MCF 10A (cell line): ENCODE measurements at regions not wholly inside any gene's neighbourhood (a gene's known extent, or its start where the extent isn't known, plus 50 kb on each side); places are given as distances from the start of the nearest gene placed in this dataset.

Experiments used
- BruUV-seq: library from RNA; stranded (reverse); fragments of 400-500 nt; replicated peaks from 2 replicates; lab custom pipeline; 2021; lab: Mats Ljungman, UMichigan
- CTCF ChIA-PET: fragments of 300-600 bp; sonication (Branson Sonifier 250); formaldehyde crosslinking; extraction: SDS; loops from one replicate; lab custom pipeline; 2021; ENCODE audit warnings: antibody characterized with exemption, inconsistent platforms; lab: Yijun Ruan, JAX
- POLR2A ChIA-PET: fragments of 300-600, 350-650 bp; sonication (Branson Sonifier 250); formaldehyde crosslinking; extraction: SDS; loops from one replicate; lab custom pipeline; 2020; ENCODE audit warnings: antibody characterized with exemption, inconsistent platforms; lab: Yijun Ruan, JAX
- DNase-seq: peaks from one replicate; pipeline ENCODE4 v3.0.0-alpha.2; 2018; ENCODE audit not compliant: unreplicated experiment
- H3K27ac Mint-ChIP-seq: one replicate; pipeline ENCODE4 v1.8.0; 2022; ENCODE audit warnings: mild to moderate bottlenecking, low read depth, mixed read lengths; ENCODE audit not compliant: unreplicated experiment
- H3K27me3 Mint-ChIP-seq: one replicate; pipeline ENCODE4 v1.8.0; 2022; ENCODE audit warnings: mixed read lengths; ENCODE audit not compliant: insufficient read depth, unreplicated experiment
- H3K36me3 Mint-ChIP-seq: one replicate; pipeline ENCODE4 v1.8.0; 2022; ENCODE audit warnings: mild to moderate bottlenecking, moderate library complexity, mixed read lengths; ENCODE audit not compliant: insufficient read depth, unreplicated experiment
- H3K4me1 Mint-ChIP-seq: one replicate; pipeline ENCODE4 v1.8.0; 2022; ENCODE audit warnings: mixed read lengths; ENCODE audit not compliant: insufficient read depth, unreplicated experiment
- H3K4me3 Mint-ChIP-seq: one replicate; pipeline ENCODE4 v1.8.0; 2022; ENCODE audit warnings: mild to moderate bottlenecking, moderate library complexity, mixed read lengths; ENCODE audit not compliant: unreplicated experiment
- H3K9me3 Mint-ChIP-seq: one replicate; pipeline ENCODE4 v1.8.0; 2022; ENCODE audit warnings: mixed read lengths; ENCODE audit not compliant: unreplicated experiment
- intact Hi-C: fragments of 100-400 bp; cut with micrococcal nuclease; formaldehyde crosslinking; loops from 2 replicates; pipeline ENCODE4 v1.14.1; 2022
- TF ChIP-seq, protein P1 (sequence below): fragments of 200-600 bp; IDR thresholded peaks from one replicate; pipeline ENCODE4 v1.8.0; 2022; ENCODE audit warnings: antibody characterized with exemption, mild to moderate bottlenecking; ENCODE audit not compliant: unreplicated experiment

- Mint-ChIP-seq H3K27me3 (peaks cover 25% of the 10 kb centered on the region), H3K9me3 (no peaks in the 10 kb centered on the region), H3K4me1 (no peaks in the 10 kb centered on the region), H3K4me3 (no peak overlapping the region), H3K36me3 (no peaks in the 10 kb centered on the region), H3K27ac (no peak overlapping the region)
- intact Hi-C loops = no loop called here
- BruUV-seq = no TSS peak
- ChIA-PET CTCF (interaction anchor here (0.7 kb wide), 1 partner anchor 1969 kb away, joined by 3 read pairs; no protein-coding TSS in a partner anchor), POLR2A (no interaction called here)
- DNase-seq = no peak
- TF ChIP-seq, protein P1, sequence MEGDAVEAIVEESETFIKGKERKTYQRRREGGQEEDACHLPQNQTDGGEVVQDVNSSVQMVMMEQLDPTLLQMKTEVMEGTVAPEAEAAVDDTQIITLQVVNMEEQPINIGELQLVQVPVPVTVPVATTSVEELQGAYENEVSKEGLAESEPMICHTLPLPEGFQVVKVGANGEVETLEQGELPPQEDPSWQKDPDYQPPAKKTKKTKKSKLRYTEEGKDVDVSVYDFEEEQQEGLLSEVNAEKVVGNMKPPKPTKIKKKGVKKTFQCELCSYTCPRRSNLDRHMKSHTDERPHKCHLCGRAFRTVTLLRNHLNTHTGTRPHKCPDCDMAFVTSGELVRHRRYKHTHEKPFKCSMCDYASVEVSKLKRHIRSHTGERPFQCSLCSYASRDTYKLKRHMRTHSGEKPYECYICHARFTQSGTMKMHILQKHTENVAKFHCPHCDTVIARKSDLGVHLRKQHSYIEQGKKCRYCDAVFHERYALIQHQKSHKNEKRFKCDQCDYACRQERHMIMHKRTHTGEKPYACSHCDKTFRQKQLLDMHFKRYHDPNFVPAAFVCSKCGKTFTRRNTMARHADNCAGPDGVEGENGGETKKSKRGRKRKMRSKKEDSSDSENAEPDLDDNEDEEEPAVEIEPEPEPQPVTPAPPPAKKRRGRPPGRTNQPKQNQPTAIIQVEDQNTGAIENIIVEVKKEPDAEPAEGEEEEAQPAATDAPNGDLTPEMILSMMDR = no peak
Measured at GRCh38 chr9:73799446-73799845, 647.8 kb downstream of the ANXA1 start.

DNA sequence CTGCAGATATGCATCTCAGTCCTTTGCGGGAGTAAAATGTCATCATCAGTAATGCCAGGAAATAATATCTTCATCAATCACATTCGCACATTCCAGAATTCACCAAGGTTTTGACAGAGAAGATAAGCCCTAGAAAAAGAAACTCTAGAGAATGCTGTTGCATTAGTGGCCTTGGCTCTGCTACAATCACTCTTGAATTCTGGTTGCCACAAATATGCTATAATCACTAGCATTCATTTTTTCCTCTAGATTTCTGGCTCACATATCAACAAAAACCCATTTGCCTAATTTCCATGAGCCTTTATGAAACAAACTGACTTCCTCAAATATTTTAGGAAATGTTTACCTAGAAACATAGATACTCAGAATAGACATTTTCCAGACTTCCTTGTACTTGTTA is 653.4 kb downstream of the ANXA1 start:
- no peak for DNase-seq
- H3K9me3 Mint-ChIP-seq = no peaks in the 10 kb centered on the region
- intact Hi-C loops = no loop called here
- ChIA-PET POLR2A (no interaction called here), CTCF (no interaction called here)
- peaks cover 27% of the 10 kb centered on the region for H3K27me3 Mint-ChIP-seq
- H3K4me3 Mint-ChIP-seq = no peak overlapping the region
- BruUV-seq = no TSS peak
- H3K4me1 Mint-ChIP-seq = no peaks in the 10 kb centered on the region
- H3K27ac Mint-ChIP-seq = no peak overlapping the region
- TF ChIP-seq, protein P1 = no peak
- no peaks in the 10 kb centered on the region for H3K36me3 Mint-ChIP-seq

DNA sequence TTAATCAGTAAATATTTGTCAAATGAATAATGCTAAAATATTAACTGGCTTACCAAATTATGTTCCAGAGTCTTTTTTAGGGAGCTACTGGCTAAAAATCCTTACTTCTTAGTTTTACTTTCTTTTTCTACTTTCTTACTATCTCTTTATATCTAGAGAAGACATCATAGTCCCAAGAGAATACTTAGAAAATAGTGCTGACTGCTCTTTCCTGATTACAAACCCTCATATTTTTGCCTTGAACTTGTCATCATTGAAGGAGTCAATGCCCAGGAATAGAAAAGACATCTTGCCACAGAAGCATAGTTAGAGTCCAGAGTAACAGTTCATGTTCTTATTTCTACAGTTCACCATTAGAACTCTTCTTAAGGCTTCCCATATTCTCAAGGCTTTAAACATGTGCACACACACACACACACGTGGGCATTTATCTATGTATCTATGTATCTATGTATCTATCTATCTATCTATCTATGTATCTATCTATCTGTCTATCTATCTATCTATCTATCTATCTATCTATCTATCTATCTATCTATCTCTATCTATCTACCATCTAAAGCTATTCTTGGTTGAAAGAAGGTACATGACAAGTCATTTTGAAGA is 654.3 kb downstream of the ANXA1 start:
- Mint-ChIP-seq H3K4me3 (no peak overlapping the region), H3K4me1 (peaks cover under 1% of the 10 kb centered on the region), H3K27ac (no peak overlapping the region), H3K36me3 (no peaks in the 10 kb centered on the region), H3K9me3 (no peaks in the 10 kb centered on the region), H3K27me3 (peaks cover 24% of the 10 kb centered on the region)
- intact Hi-C loops = no loop called here
- no peak for DNase-seq
- POLR2A ChIA-PET = no interaction called here
- CTCF ChIA-PET = interaction anchor here (0.6 kb wide), 2 partner anchors 87 to 109 kb away, joined by 3 read pairs; no protein-coding TSS in a partner anchor
- TF ChIP-seq, protein P1 = no peak
- BruUV-seq = no TSS peak

DNA sequence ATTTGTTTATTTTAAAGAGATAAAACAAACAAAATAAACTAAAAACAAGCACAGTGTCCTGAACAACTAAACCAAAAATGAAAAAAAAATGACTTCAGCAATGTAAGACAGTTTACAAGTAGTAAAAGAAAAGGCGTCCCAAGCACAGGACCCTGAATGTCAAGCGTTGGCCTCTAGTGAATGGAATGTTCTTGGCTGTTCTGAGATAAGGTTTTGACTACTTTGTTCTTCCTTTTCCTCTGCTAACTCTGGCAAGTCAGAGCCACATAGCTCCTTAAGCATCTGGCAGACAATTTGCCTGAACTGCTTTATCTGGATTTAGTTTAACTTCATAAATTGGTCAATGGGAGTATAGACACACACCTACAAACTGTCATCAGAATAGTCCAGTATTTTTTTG is 655.2 kb downstream of the ANXA1 start:
- no peak overlapping the region for H3K4me3 Mint-ChIP-seq
- ChIA-PET POLR2A (no interaction called here), CTCF (interaction anchor here (0.6 to 0.7 kb wide), 2 partner anchors 110 to 597 kb away, joined by 3 read pairs; no protein-coding TSS in a partner anchor)
- H3K4me1 Mint-ChIP-seq = peaks cover 6% of the 10 kb centered on the region
- no peaks in the 10 kb centered on the region for H3K9me3 Mint-ChIP-seq
- peaks cover 24% of the 10 kb centered on the region for H3K27me3 Mint-ChIP-seq
- intact Hi-C loops = no loop called here
- no TSS peak for BruUV-seq
- H3K36me3 Mint-ChIP-seq = no peaks in the 10 kb centered on the region
- DNase-seq = no peak
- TF ChIP-seq, protein P1 = no peak
- no peak overlapping the region for H3K27ac Mint-ChIP-seq
